ENCODE measurements at regions not wholly inside any gene's neighbourhood (a gene's known extent, or its start where the extent isn't known, plus 50 kb on each side); places are given as distances from the start of the nearest gene placed in this dataset.

DNA sequence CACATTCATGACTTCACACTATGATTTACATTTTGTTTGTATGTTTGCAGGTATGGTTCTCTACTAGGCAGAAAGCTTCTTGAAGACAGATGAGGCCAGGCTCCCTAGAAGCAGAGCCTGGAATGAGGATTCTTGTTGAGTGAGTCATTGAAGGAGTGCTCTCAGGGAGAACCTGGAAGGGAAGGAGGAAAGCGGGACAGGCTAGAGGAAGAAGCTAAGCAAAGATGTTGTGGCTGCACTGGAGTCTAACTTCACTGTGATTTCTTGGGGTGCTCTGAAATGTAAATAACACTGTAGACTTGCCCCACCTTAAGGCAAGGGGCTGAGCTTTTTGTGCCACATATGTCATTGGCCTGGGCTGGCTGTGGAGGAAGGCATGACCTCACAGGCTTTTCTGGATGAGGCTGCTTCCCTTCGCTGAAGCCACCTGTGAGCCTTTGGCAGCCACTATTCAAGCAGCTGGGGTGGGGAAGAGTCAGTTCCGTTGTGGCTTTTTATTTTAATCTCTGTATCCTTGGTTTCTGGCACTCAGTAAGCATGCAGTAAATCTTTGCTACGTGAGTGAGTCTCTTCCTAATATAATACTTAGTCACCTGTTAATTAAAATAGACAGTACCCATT is 307.3 kb downstream of the SV2B start:
- TF ChIP-seq, protein P1, sequence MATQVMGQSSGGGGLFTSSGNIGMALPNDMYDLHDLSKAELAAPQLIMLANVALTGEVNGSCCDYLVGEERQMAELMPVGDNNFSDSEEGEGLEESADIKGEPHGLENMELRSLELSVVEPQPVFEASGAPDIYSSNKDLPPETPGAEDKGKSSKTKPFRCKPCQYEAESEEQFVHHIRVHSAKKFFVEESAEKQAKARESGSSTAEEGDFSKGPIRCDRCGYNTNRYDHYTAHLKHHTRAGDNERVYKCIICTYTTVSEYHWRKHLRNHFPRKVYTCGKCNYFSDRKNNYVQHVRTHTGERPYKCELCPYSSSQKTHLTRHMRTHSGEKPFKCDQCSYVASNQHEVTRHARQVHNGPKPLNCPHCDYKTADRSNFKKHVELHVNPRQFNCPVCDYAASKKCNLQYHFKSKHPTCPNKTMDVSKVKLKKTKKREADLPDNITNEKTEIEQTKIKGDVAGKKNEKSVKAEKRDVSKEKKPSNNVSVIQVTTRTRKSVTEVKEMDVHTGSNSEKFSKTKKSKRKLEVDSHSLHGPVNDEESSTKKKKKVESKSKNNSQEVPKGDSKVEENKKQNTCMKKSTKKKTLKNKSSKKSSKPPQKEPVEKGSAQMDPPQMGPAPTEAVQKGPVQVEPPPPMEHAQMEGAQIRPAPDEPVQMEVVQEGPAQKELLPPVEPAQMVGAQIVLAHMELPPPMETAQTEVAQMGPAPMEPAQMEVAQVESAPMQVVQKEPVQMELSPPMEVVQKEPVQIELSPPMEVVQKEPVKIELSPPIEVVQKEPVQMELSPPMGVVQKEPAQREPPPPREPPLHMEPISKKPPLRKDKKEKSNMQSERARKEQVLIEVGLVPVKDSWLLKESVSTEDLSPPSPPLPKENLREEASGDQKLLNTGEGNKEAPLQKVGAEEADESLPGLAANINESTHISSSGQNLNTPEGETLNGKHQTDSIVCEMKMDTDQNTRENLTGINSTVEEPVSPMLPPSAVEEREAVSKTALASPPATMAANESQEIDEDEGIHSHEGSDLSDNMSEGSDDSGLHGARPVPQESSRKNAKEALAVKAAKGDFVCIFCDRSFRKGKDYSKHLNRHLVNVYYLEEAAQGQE (IDR thresholded peaks at IDR 0.05; ENCODE audit: low read depth, low read length): no peak
- TF ChIP-seq NR2C2 (IDR thresholded peaks at IDR 0.05; ENCODE audit: borderline replicate concordance, control insufficient read depth, insufficient read length, low read depth): no peak
- TF ChIP-seq POLR2A (IDR thresholded peaks at IDR 0.05; ENCODE audit: low read depth, low read length): no peak
- no peak for TF ChIP-seq TBL1XR1 (IDR thresholded peaks at IDR 0.05; ENCODE audit: low read depth, low read length)
- TF ChIP-seq NRF1 (conservative IDR thresholded peaks at IDR 0.05; ENCODE audit: low read depth, low read length): no peak
- TF ChIP-seq, protein P2, sequence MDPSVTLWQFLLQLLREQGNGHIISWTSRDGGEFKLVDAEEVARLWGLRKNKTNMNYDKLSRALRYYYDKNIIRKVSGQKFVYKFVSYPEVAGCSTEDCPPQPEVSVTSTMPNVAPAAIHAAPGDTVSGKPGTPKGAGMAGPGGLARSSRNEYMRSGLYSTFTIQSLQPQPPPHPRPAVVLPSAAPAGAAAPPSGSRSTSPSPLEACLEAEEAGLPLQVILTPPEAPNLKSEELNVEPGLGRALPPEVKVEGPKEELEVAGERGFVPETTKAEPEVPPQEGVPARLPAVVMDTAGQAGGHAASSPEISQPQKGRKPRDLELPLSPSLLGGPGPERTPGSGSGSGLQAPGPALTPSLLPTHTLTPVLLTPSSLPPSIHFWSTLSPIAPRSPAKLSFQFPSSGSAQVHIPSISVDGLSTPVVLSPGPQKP (IDR thresholded peaks at IDR 0.05; ENCODE audit: low read depth, low read length): no peak
- TF ChIP-seq ESRRA (IDR thresholded peaks at IDR 0.05; ENCODE audit: low read length): no peak
